Endothelial cell of umbilical vein (primary cell): ENCODE measurements at regions not wholly inside any gene's neighbourhood (a gene's known extent, or its start where the extent isn't known, plus 50 kb on each side); places are given as distances from the start of the nearest gene placed in this dataset.

ENCODE experiments used
- BruUV-seq: library from RNA; stranded (reverse); fragments of 400-500 nt; replicated peaks from 2 replicates; lab custom pipeline; 2021; lab: Mats Ljungman, UMichigan
- CTCF ChIA-PET: fragments of 300-600, 350-600 bp; sonication (Branson Sonifier 250); formaldehyde crosslinking; loops from one replicate; lab custom pipeline; 2021; ENCODE audit warnings: antibody characterized with exemption, inconsistent platforms; lab: Charles Lee
- POLR2A ChIA-PET: fragments of 300-600, 350-600 bp; sonication (Branson Sonifier 250); formaldehyde crosslinking; loops from one replicate; lab custom pipeline; 2021; ENCODE audit warnings: antibody characterized with exemption, inconsistent platforms; lab: Charles Lee
- DNase-seq: peaks from one replicate; pipeline ENCODE4 v3.0.0-alpha.2; 2011; ENCODE audit warnings: low read depth, low spot score
- FAIRE-seq: peaks from 2 replicates; lab custom pipeline; 2011; peaks lifted over from hg19 to GRCh38; lab: Jason Lieb, UNC
- H2AFZ ChIP-seq: 2 replicates; pipeline ENCODE4 v1.6.0; 2012; ENCODE audit warnings: low read depth, low read length, control low read depth, inconsistent platforms
- H3K27ac ChIP-seq: 2 replicates; pipeline ENCODE4 v1.5.1; 2011; ENCODE audit warnings: low read depth, mild to moderate bottlenecking, control low read depth, low read length, moderate library complexity; ENCODE audit not compliant: insufficient read depth
- H3K27me3 ChIP-seq, 2 experiments: 2 replicates each; pipeline versions ENCODE4 v1.6.0 to v1.6.1; 2011; ENCODE audit warnings: low read length in 2 of 2, mixed read lengths in 1 of 2; ENCODE audit not compliant: control insufficient read depth in 2 of 2, insufficient read depth in 2 of 2
- H3K36me3 ChIP-seq, 2 experiments: 2 replicates in 1 of 2; 3 replicates in 1 of 2; pipeline ENCODE4 v1.5.1; 2011; ENCODE audit warnings: low read length in 2 of 2, mild to moderate bottlenecking in 1 of 2, moderate library complexity in 1 of 2; ENCODE audit not compliant: control insufficient read depth in 2 of 2, insufficient read depth in 2 of 2; ENCODE audit errors: extremely low read depth in 1 of 2
- H3K4me1 ChIP-seq: 3 replicates; pipeline ENCODE4 v1.5.1; 2011; ENCODE audit warnings: mild to moderate bottlenecking, low read length; ENCODE audit not compliant: control insufficient read depth, insufficient read depth; ENCODE audit errors: extremely low read depth
- H3K4me2 ChIP-seq: 2 replicates; pipeline ENCODE4 v1.6.1; 2011; ENCODE audit warnings: low read length, control low read depth, mixed read lengths; ENCODE audit not compliant: insufficient read depth
- H3K4me3 ChIP-seq, 3 experiments: fragments of 200-600 bp in 1 of 3; sonication (generic), shearing (Covaris generic) in 1 of 3; replicated peaks in 1 of 3; 2 replicates each; pipeline ENCODE4 v1.5.1; 2011 to 2016; ENCODE audit warnings: control low read depth in 3 of 3, low read length in 3 of 3, mild to moderate bottlenecking in 2 of 3, inconsistent platforms in 1 of 3, low read depth in 1 of 3, moderate library complexity in 1 of 3; ENCODE audit not compliant: insufficient read depth in 1 of 3
- H3K79me2 ChIP-seq: 2 replicates; pipeline ENCODE4 v1.6.0; 2012; ENCODE audit warnings: low read length, inconsistent platforms; ENCODE audit not compliant: control insufficient read depth, insufficient read depth
- H3K9ac ChIP-seq: replicated peaks from 2 replicates; pipeline ENCODE3; 2011; ENCODE audit warnings: low read length, control low read depth; ENCODE audit not compliant: insufficient read depth; ENCODE audit errors: extremely low read depth
- H3K9me1 ChIP-seq: replicated peaks from 3 replicates; pipeline ENCODE4 v1.6.0; 2011; ENCODE audit warnings: mild to moderate bottlenecking, low read length; ENCODE audit not compliant: control insufficient read depth, insufficient read depth; ENCODE audit errors: extremely low read depth
- H3K9me3 ChIP-seq: replicated peaks from 2 replicates; pipeline ENCODE4 v1.5.1; 2012; ENCODE audit warnings: low read length, inconsistent platforms; ENCODE audit not compliant: control insufficient read depth, insufficient read depth
- H4K20me1 ChIP-seq: replicated peaks from 2 replicates; pipeline ENCODE3; 2011; ENCODE audit warnings: mild to moderate bottlenecking, low read length; ENCODE audit not compliant: control insufficient read depth, insufficient read depth; ENCODE audit errors: extremely low read depth
- CTCF ChIP-seq, 2 donors: IDR thresholded peaks; 1 replicate in 1 of 2; 2 replicates in 1 of 2; pipeline ENCODE4 v1.5.1; 2011; ENCODE audit warnings: low read length in 2 of 2, mild to moderate bottlenecking in 2 of 2, moderate library complexity in 2 of 2, control low read depth in 1 of 2, inconsistent platforms in 1 of 2, low read depth in 1 of 2; ENCODE audit not compliant: insufficient read depth in 1 of 2; ENCODE audit errors: extremely low read depth in 1 of 2
- EZH2 ChIP-seq: IDR thresholded peaks from 2 replicates; pipeline ENCODE4 v1.6.1; 2012; ENCODE audit warnings: borderline replicate concordance, low read depth, mild to moderate bottlenecking, moderate library complexity, low read length, inconsistent platforms; ENCODE audit not compliant: severe bottlenecking
- FOS ChIP-seq: IDR thresholded peaks from 2 replicates; pipeline ENCODE4 v1.6.1; 2011; ENCODE audit warnings: mild to moderate bottlenecking, low read length, moderate library complexity, borderline replicate concordance; ENCODE audit not compliant: insufficient read depth
- GATA2 ChIP-seq: IDR thresholded peaks from 2 replicates; pipeline ENCODE4 v1.7.0; 2011; ENCODE audit warnings: low read depth, mild to moderate bottlenecking, moderate library complexity, mixed read lengths, low read length; ENCODE audit not compliant: insufficient read length, insufficient read depth
- JUN ChIP-seq: IDR thresholded peaks from 2 replicates; pipeline ENCODE4 v1.6.1; 2011; ENCODE audit warnings: borderline replicate concordance, low read depth; ENCODE audit not compliant: insufficient read length, insufficient read depth
- MAX ChIP-seq: IDR thresholded peaks from 2 replicates; pipeline ENCODE4 v1.6.1; 2011; ENCODE audit not compliant: insufficient read depth, insufficient read length
- MYC ChIP-seq: IDR thresholded peaks from one replicate; pipeline ENCODE4 v1.6.1; 2011; ENCODE audit warnings: mild to moderate bottlenecking, low read depth, low read length
- POLR2A ChIP-seq: IDR thresholded peaks from 2 replicates; pipeline ENCODE4 v1.6.1; 2012; ENCODE audit warnings: low read depth, mild to moderate bottlenecking, control low read depth, low read length
- POLR2AphosphoS5 ChIP-seq: IDR thresholded peaks from 2 replicates; pipeline ENCODE4 v1.6.1; 2012; ENCODE audit warnings: low read depth, mild to moderate bottlenecking, control low read depth, low read length, moderate library complexity; ENCODE audit not compliant: insufficient read depth
- dilution Hi-C: fragments of 300-500 bp; cut with MboI; formaldehyde crosslinking; loops from one replicate; pipeline ENCODE4 v1.15.0; 2019; ENCODE audit warnings: low sequenced_read_pairs; ENCODE audit not compliant: extremely low pct_ligation_motif_present
- intact Hi-C: fragments of 100-400 bp; cut with micrococcal nuclease; formaldehyde crosslinking; loops from one replicate; pipeline ENCODE4 v1.10.0; 2022

- Histone ChIP-seq H3K9ac (no peak overlapping the region), H3K4me2 (no peak overlapping the region), H2AFZ (no peak overlapping the region), H3K79me2 (no peaks in the 10 kb centered on the region), H3K9me3 (no peaks in the 10 kb centered on the region), H3K27me3 (no peaks in the 10 kb centered on the region), H3K9me1 (no peaks in the 10 kb centered on the region), H3K4me1 (no peaks in the 10 kb centered on the region), H3K36me3 (no peaks in the 10 kb centered on the region), H4K20me1 (no peaks in the 10 kb centered on the region), H3K4me3 (no peak overlapping the region), H3K27ac (no peak overlapping the region)
- CTCF ChIA-PET, result no interaction called here
- dilution Hi-C loops (no loop called here), intact Hi-C loops (no loop called here)
- TF ChIP-seq MAX, result no peak
- TF ChIP-seq POLR2AphosphoS5, result no peak
- no peak for TF ChIP-seq MYC
- no peak for TF ChIP-seq GATA2
- no peak for TF ChIP-seq CTCF (IDR thresholded peaks at IDR 0.05; ENCODE audit: extremely low read depth in 1 of 2, insufficient read depth in 1 of 2, low read depth in 1 of 2, low read length in 2 of 2)
- TF ChIP-seq FOS, result no peak
- no peak for TF ChIP-seq POLR2A
- TF ChIP-seq JUN, result no peak
- TF ChIP-seq EZH2, result no peak
- FAIRE-seq (no peak), DNase-seq (no peak)
- no TSS peak for BruUV-seq
- POLR2A ChIA-PET, result no interaction called here
Measured at GRCh38 chr2:146239392-146240135, 1605.3 kb upstream of the ACVR2A start.
